K562 (cell line): ENCODE measurements at regions not wholly inside any gene's neighbourhood (a gene's known extent, or its start where the extent isn't known, plus 50 kb on each side); places are given as distances from the start of the nearest gene placed in this dataset.
A peak's percentile ranks its signal among the peaks of the same experiment; 100 is the strongest.

ENCODE experiments used
- ARID4B ChIP-seq: sonication (generic); formaldehyde crosslinking; IDR thresholded peaks from 2 replicates; pipeline ENCODE4 v1.8.0; 2022; ENCODE audit warnings: mild to moderate bottlenecking, missing genetic modification reagents
- ARNT ChIP-seq, 2 experiments: fragments of 450-650 bp; IDR thresholded peaks; 2 replicates each; pipeline ENCODE4 v1.6.1; 2016; ENCODE audit warnings: mild to moderate bottlenecking in 1 of 2
- ATF1 ChIP-seq, 2 experiments: fragments of 450-650 bp in 1 of 2; IDR thresholded peaks; 2 replicates each; pipeline ENCODE4 v1.6.1; 2016; ENCODE audit warnings: missing compliant biosample characterization in 1 of 2, missing genetic modification characterization in 1 of 2
- ATF2 ChIP-seq: sonication (generic); formaldehyde crosslinking; IDR thresholded peaks from 2 replicates; pipeline ENCODE4 v1.8.1; 2022; ENCODE audit warnings: missing genetic modification reagents
- HBP1 ChIP-seq: fragments of 450-650 bp; formaldehyde crosslinking; IDR thresholded peaks from 2 replicates; pipeline ENCODE4 v1.4.0; 2022; ENCODE audit warnings: missing genetic modification characterization
- HDAC2 ChIP-seq: fragments of 450-650 bp; IDR thresholded peaks from 2 replicates; pipeline ENCODE4 v1.6.1; 2016; ENCODE audit warnings: mild to moderate bottlenecking
- HEY1 ChIP-seq: fragments of 250-450 bp; sonication (Bioruptor Pico); IDR thresholded peaks from 2 replicates; pipeline ENCODE4 v1.5.0; 2020; ENCODE audit warnings: mild to moderate bottlenecking, moderate library complexity, borderline replicate concordance
- MCM2 ChIP-seq: fragments of 450-650 bp; IDR thresholded peaks from 2 replicates; pipeline ENCODE4 v1.6.1; 2017; ENCODE audit warnings: low read depth, mild to moderate bottlenecking
- MCM7 ChIP-seq, 2 experiments: fragments of 450-650 bp; IDR thresholded peaks; 2 replicates each; pipeline ENCODE4 v1.6.1; 2016 to 2018
- MYBL2 ChIP-seq, 2 experiments: fragments of 450-650 bp in 1 of 2; sonication (generic) in 1 of 2; formaldehyde crosslinking in 1 of 2; IDR thresholded peaks; 2 replicates each; pipeline versions ENCODE4 v1.6.1 to v1.8.1; 2017 to 2022; ENCODE audit warnings: borderline replicate concordance in 1 of 2, inconsistent platforms in 1 of 2, low read depth in 1 of 2, mild to moderate bottlenecking in 1 of 2, missing genetic modification reagents in 1 of 2, moderate library complexity in 1 of 2
- MYNN ChIP-seq, 2 experiments: sonication (generic); formaldehyde crosslinking in 1 of 2; IDR thresholded peaks; 2 replicates each; pipeline versions ENCODE4 v1.5.0 to v1.6.1; 2016 to 2020; ENCODE audit warnings: antibody characterized with exemption in 1 of 2, missing genetic modification reagents in 1 of 2
- PRDM10 ChIP-seq: fragments of 450-650 bp; IDR thresholded peaks from 2 replicates; pipeline ENCODE4 v1.6.1; 2018; ENCODE audit not compliant: partially characterized antibody
- STAG1 ChIP-seq: sonication (generic); formaldehyde crosslinking; IDR thresholded peaks from 2 replicates; pipeline ENCODE4 v1.5.0; 2020; ENCODE audit warnings: missing genetic modification reagents, borderline replicate concordance
- ZNF57 ChIP-seq: fragments of 450-650 bp; formaldehyde crosslinking; IDR thresholded peaks from 2 replicates; pipeline ENCODE4 v1.4.0; 2020; ENCODE audit warnings: mild to moderate bottlenecking, moderate library complexity

- TF ChIP-seq ARID4B (CRISPR knock-in tag) (no peak), ATF1 (CRISPR knock-in tag; IDR thresholded peaks at IDR 0.05) (no peak), ATF1 (tag; IDR thresholded peaks at IDR 0.05) (peak; percentile 63; the same call in 1 of the 2 replicates), MCM7 (IDR thresholded peaks at IDR 0.05) (no peak), MYNN (IDR thresholded peaks at IDR 0.05) (no peak), MYNN (CRISPR knock-in tag; IDR thresholded peaks at IDR 0.05) (no peak), ATF2 (CRISPR knock-in tag) (no peak), STAG1 (CRISPR knock-in tag) (no peak), HEY1 (CRISPR knock-in tag) (no peak), HDAC2 (peak; percentile 44; the same call in 1 of the 2 replicates), MYBL2 (IDR thresholded peaks at IDR 0.05; ENCODE audit: low read depth) (no peak), MYBL2 (CRISPR knock-in tag; IDR thresholded peaks at IDR 0.05; ENCODE audit: borderline replicate concordance) (no peak), MCM2 (no peak), ZNF57 (no peak), ARNT (IDR thresholded peaks at IDR 0.05) (no peak), PRDM10 (no peak), HBP1 (CRISPR knock-in tag) (no peak)
Measured at GRCh38 chr6:108737594-108738546, 110.4 kb upstream of the ARMC2 start (continued).
